Panc1 (cell line): ENCODE measurements at regions not wholly inside any gene's neighbourhood (a gene's known extent, or its start where the extent isn't known, plus 50 kb on each side); places are given as distances from the start of the nearest gene placed in this dataset.

ENCODE experiments used
- CTCF ChIP-seq: fragments of 450-650 bp; IDR thresholded peaks from 2 replicates; pipeline ENCODE4 v1.5.1; 2017; ENCODE audit warnings: mild to moderate bottlenecking
- TCF7L2 ChIP-seq: IDR thresholded peaks from 2 replicates; pipeline ENCODE4 v1.6.1; 2011; ENCODE audit warnings: mild to moderate bottlenecking, low read depth, low read length, inconsistent platforms
- TF ChIP-seq, protein P1 (sequence below), 2 experiments: IDR thresholded peaks; 2 replicates each; pipeline ENCODE4 v1.6.1; 2011 to 2012; ENCODE audit warnings: low read depth in 2 of 2, control low read depth in 1 of 2, low read length in 1 of 2, mild to moderate bottlenecking in 1 of 2, moderate library complexity in 1 of 2; ENCODE audit not compliant: insufficient read depth in 1 of 2

DNA sequence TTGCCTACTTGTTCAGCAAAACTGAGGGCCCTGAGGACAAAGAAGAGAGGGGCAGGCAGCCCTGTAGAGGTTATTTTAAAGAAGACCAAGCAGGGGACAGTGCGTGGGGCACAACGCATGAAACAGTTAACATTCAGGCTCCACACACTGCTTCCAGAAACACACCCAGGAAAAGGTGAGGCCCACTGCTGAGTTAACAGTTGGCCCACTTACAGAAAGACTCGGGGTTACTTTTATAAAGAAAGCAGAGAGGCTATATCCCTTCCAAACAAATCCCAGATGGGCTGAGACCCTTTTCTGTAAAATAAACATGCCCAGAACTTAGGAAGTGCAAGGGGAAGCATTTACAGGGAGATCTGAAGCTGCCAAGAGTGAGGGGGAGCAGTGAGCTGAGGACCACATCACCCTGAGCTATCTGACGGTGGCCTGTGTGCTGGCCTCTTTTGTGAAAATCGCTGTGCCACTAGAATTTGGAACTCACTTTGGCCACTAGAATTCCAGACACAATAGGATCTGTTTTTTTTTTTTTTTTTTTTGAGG is 49.8 kb upstream of the SSTR4 start:
- TF ChIP-seq, protein P1, sequence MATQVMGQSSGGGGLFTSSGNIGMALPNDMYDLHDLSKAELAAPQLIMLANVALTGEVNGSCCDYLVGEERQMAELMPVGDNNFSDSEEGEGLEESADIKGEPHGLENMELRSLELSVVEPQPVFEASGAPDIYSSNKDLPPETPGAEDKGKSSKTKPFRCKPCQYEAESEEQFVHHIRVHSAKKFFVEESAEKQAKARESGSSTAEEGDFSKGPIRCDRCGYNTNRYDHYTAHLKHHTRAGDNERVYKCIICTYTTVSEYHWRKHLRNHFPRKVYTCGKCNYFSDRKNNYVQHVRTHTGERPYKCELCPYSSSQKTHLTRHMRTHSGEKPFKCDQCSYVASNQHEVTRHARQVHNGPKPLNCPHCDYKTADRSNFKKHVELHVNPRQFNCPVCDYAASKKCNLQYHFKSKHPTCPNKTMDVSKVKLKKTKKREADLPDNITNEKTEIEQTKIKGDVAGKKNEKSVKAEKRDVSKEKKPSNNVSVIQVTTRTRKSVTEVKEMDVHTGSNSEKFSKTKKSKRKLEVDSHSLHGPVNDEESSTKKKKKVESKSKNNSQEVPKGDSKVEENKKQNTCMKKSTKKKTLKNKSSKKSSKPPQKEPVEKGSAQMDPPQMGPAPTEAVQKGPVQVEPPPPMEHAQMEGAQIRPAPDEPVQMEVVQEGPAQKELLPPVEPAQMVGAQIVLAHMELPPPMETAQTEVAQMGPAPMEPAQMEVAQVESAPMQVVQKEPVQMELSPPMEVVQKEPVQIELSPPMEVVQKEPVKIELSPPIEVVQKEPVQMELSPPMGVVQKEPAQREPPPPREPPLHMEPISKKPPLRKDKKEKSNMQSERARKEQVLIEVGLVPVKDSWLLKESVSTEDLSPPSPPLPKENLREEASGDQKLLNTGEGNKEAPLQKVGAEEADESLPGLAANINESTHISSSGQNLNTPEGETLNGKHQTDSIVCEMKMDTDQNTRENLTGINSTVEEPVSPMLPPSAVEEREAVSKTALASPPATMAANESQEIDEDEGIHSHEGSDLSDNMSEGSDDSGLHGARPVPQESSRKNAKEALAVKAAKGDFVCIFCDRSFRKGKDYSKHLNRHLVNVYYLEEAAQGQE (IDR thresholded peaks at IDR 0.05; ENCODE audit: insufficient read depth in 1 of 2, low read depth in 2 of 2, low read length in 1 of 2) = no peak
- TF ChIP-seq CTCF = no peak
- TF ChIP-seq TCF7L2 = no peak
